EH (cell line): ENCODE measurements at regions not wholly inside any gene's neighbourhood (a gene's known extent, or its start where the extent isn't known, plus 50 kb on each side); places are given as distances from the start of the nearest gene placed in this dataset.
"Not testable (repeated sequence)": the region's sequence is repeated elsewhere in the genome, so short reads cannot be mapped to it uniquely, and the experiment has no call there.

ENCODE experiments used
- DNase-seq: peaks from one replicate; pipeline ENCODE4 v3.0.0-alpha.2; 2015; ENCODE audit warnings: low read depth

- DNase-seq = no peak
Observed at GRCh38 chr3:145177828-145178227, 983.2 kb downstream of the PLOD2 start.

DNA sequence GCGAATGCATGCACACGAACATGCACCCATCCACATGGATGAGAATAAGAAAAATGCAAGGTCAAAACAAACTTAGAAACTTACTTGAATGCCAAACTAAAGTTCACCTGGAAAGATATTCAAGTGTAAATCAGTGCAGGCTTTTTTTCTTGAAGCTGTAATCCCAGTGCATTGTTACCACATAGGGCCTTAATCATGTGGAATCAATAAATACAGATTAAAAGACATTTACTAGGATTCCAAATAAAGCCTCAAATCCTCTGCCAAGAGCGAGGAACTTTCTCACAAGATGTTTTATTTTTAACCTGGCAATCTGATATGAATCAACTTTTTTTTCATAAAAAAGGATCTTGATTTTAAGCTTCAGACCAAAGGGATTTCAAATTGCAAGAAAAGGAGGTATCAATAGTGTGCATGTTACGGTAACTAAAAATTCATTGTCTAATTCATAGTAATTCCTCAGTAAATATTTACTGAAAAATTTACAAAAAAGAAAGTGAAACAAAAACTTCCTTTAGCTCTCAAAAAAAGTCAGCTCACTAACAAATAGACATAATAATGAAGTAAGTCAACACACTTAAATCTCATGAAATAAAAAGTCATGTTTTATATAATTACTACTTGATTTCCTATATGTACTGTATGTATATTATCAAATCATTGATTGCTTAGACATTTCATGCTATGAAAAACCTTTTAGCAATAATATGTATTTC, 978.6 kb downstream of the PLOD2 start:
- DNase-seq = no peak

- no peak for DNase-seq
Observed at GRCh38 chr3:145183261-145183660, 977.7 kb downstream of the PLOD2 start.

DNA sequence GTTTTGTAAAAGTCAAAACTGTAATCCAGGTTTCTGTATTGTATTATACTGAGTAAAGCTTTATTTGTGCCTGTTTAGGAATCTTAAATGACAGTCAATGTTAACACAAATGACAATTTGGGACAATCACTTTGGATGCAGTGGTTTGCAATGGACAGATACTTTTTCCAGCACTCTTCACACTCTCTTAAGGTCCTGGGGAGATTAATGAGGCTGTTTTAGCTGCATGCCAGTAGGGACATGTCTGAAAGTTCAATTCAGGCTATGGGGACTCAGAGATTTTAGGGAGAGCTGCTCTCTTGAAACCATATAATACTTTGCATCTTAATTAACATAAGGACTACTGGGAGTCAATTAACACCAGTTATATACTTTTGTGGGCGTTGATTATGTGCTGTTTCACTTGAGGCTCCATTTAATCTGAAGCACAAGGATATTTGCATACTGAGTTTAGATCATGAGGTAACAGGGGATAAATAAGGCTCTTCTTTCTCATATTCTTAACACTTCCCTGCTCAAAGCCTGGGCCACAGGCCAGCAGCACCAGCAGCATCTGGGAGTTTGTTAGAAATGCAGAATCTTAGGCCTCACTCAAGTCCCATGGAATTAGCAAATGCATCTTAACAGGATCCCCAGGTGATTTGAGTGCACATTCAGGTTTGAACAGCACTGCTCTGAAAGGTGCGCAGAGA, 972.8 kb downstream of the PLOD2 start:
- no peak for DNase-seq

- DNase-seq = no peak
Observed at GRCh38 chr3:145190138-145190537, 970.8 kb downstream of the PLOD2 start.

DNA sequence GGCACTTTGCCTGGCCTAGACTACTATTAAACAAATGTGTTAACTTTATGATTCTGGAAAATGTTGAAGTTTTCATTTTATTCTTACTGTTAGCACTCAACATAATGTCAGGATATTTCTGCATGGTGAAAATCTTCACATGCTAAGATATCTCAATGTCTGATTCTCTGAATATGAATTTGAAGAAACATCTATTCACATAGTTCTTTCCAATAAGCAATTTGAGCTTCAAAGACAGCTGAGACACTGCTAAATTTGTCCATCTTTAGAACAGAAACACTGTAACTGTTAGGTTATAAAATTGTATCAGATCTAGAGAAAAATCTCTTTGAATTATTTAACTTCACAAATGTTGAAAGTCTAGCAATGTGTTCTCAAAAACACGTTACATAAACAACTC, 970.2 kb downstream of the PLOD2 start:
- DNase-seq = no peak

DNA sequence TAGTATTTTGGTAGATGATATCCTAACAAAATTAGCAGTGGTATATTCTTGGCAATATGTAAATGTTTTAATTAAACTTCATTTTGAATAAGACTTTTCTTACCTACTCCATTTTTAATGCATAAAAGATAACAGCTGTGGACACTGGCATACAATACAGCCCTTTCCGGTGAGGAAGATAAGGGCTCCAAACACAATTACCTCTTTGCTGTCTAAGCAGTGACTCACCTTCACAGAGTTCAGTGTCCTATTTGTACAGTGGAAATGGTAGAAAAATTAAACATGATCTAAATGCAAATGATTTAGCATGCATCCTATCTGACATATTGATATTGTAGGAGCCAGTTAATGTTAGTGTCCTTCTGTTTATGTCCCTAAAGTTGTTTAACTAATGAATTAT, 969.4 kb downstream of the PLOD2 start:
- no peak for DNase-seq

GRCh38 chr3:145197051-145197820, 963.7 kb downstream of the PLOD2 start:
- no peak for DNase-seq

DNA sequence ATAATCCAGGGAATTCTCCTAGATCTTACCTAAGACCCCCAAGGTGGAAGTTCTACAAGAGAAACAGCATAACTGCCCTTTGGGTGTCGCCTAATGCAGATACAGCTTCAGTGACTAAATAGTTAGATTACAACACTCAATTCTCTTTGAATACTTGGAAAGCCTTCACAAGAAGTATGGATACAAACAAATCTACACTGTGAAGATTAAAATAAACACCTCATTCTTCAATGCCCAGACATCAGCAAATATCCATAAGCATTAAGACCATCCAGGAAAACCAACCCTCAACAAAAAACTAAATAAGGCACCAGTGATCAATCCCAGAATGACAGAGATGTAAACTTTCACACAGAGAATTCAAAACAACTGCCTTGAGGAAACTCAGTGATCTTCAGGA, 963.2 kb downstream of the PLOD2 start:
- DNase-seq = no peak

DNA sequence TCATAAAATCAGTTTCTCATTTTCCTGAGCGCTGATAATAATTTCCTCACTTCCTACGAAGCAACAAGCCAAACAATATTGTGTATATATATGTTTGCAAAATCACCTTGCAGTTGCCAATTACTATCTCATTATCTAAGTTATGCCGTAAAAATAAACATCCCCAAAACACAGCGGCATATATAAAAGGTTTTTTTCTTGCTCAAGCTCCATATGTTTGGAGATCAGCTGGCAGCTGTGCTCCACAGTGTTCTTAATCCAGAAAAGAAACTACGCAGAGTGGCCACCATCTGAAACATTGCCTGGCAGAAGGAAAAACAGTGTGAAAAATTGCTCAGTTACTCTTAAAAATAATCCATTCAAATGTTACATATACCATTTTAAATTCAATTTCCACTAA, 951.4 kb downstream of the PLOD2 start:
- DNase-seq = no peak

DNA sequence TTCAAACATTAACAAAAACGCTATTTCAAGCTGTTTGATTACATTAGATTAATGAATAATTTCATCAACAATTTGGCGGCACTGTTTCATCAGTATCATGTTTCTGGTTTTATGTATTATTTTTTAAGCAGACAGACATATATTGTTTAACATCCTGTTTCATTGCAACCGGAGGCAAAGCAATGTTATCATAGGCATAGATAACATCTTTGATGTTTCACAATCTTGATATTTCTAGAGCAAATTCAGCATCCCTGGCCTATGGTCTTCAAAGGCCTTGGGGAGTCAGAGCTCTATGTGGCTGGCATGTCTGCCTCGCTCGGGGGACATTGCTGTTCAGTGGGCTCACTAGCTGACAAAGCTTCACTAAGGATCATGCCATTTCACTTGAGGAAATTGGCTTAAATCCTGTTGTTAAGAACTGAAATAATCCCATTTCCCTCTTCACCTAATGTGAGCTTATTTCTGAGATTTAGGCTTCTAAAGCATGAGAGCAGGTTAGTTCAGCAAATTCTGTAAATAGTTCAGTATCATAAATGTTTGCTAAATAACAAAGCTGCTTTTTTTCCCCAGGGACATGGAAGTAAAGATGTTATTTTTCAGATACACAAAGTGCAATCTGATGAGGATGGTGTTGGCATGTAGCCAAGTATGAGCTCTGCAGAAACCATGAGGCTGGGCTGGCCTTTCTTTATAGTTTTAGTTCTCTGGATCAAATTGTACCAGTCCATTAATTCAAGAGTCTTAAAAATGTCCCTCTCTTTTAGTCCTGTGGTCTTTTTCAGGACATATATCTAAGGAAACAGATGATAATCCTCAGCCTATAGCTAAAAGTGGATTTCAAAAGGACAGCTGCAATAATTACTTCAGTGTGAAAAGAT, 941.4 kb downstream of the PLOD2 start:
- DNase-seq = no peak

DNA sequence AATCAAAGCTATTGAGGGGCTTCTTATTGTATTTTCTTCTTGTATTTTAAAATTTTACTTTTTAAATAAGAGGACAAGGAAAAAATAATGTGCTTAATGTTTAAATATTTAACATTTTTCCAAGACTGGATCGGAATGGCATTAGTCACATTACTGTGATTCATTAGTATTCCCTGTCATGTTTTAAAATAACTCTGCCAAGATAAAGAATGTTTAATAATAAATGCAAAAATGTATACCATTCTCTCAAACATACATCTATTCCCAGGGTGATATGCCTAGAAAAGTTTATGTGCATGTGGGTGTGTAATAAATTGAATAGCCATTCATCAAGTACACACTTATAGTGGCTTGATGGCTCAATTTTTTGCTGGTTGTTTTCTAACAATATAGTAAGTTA, 936.1 kb downstream of the PLOD2 start:
- DNase-seq = no peak

- DNase-seq = peak; percentile 34
Observed at GRCh38 chr3:145243875-145244274, 917.1 kb downstream of the PLOD2 start.

DNA sequence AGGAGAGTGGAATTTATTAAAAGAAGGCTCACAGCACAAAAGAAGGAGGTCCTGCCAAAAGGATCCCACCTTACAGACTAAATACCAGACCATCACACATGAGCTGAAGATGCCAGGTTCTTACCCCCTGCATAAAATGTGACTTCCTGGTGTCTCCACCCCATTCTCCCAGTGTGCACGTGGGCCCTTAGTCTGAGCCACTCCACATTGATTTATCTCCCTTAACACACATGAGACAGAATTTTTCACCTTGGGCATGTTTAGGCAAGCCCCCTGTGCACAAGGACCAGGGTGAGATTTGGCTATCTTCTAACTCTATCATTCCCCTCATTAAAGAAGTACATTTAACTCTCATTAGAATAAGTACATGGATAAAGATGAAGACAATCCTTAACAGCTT, 916.7 kb downstream of the PLOD2 start:
- no peak for DNase-seq

DNA sequence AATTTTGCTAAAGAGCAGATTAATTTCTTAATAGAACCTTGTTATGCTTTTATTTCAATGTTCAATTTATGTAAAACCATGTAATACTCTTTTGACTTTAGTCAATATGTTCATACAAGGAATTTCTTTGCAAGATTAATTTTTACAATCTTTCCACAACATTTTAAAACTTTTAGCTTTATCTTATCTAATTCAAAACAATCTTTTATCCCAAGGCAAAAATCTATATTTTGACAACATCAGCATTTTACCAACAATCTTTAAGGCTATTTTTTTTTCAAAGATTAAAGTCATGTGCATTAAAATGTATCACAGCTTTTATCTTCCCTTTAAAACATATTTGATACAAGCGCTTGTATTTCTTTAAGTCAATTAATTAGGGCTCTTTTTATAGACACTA, 914.7 kb downstream of the PLOD2 start:
- no peak for DNase-seq

- DNase-seq = no peak
Observed at GRCh38 chr3:145248928-145249327, 912.1 kb downstream of the PLOD2 start.

DNA sequence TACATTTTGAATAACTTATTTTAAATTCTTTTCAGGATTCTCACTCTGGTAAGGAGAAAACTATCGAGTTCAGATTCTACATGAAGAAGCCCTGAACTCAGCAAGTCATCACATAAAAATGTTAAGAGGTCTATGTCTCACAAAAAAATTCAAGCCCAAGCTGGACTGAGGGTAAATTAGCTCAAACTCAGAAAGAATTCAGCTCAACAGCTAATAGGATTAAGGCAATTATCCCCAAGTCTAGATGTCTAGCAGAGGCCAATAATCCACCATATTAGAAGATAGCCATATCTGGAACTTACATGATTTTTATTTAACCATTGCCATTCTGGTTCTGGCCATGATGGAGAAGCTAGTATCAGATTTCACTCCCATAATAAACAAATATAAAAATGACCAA, 909.7 kb downstream of the PLOD2 start:
- no peak for DNase-seq

DNA sequence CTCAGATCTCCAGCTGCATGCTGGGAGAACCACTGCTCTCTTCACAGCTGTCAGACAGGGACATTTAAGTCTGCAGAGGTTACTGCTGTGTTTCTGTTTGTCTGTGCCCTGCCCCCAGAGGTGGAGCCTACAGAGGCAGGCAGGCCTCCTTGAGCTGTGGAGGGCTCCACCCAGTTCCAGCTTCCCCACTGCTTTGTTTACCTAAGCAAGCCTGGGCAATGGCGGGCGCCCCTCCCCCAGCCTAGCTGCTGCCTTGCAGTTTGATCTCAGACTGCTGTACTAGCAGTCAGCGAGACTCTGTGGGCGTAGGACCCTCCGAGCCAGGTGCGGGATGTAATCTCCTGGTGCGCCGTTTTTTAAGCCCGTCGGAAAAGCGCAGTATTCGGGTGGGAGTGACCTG, 903.0 kb downstream of the PLOD2 start:
- DNase-seq = not testable (repeated sequence)

- DNase-seq = no peak
Observed at GRCh38 chr3:145259166-145259880, 901.7 kb downstream of the PLOD2 start.

DNA sequence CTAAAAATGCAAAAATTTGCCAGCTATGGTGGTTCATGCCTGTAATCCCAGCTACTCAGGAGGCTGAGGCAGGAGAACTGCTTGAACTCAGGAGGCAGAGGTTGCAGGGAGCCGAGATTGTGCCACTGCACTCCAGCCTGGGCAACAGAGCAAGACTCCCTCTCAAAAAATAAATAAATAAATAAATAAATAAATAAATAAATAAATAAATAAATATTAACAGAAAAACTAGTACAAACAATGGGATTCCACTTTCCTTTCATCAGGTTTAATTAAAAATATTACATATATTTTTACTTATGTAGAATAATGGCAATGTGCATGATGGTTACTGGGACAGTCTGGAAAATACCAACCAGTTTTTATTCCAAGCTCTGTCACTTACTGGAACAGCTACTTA, 897.5 kb downstream of the PLOD2 start:
- DNase-seq = not testable (repeated sequence)

DNA sequence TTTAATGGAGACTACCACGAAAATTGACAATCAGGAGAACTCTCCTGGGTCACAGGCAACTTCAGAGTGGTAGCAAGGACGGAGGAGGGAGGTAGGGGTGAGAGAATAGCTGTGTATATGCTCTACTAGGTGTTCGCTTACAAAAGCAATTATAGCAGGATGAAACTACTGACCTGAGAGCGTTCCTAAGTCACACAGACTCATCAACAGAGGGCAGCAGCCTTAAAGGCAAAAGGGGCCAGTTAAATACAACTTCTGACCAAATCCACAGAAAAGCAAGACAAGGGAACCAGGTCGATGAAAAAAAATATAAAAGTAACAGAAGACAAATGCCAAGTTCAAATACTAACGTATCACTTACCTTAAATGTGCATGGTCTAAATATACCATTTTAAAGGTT, 894.6 kb downstream of the PLOD2 start:
- DNase-seq = no peak
